ENCODE measurements at regions not wholly inside any gene's neighbourhood (a gene's known extent, or its start where the extent isn't known, plus 50 kb on each side); places are given as distances from the start of the nearest gene placed in this dataset.

DNA sequence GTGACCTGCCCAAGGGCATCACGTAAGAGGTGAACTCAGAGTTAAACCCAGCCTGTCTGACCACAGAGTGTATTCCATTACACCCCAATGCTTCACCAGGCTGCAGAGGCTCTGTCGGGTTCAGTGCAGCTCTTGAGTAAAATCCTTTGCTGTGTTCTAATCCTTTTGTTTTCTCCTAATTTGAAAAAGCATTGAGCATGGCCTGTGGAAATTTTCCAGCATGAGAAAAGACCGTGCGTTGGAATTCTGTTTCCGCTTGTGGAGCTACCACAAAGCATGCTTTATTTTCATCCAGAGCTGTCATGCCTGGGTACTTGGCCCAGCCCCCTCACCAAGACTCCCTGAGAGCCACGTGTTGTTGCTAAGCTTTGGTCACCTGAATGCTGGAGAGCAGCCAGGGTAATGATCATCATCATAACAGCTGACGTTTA lies 317.6 kb downstream of the PRDM2 start:
- H3K27ac Mint-ChIP-seq = no peak overlapping the region
- Histone ChIP-seq H3K4me3 (replicated peaks in 1 of 3; ENCODE audit: low read depth in 2 of 3, low read length in 3 of 3) (no peak overlapping the region), H3K4me2 (replicated peaks; ENCODE audit: extremely low read depth, low read length, poor library complexity, severe bottlenecking) (no peak overlapping the region), H3K36me3 (replicated peaks in 1 of 2; ENCODE audit: control insufficient read depth in 1 of 2, insufficient read depth in 2 of 2, low read length in 2 of 2) (no peaks in the 10 kb centered on the region), H3K79me2 (ENCODE audit: insufficient read depth, low read length) (no peaks in the 10 kb centered on the region), H3K27ac (ENCODE audit: low read depth in 1 of 2, low read length in 2 of 2) (no peak overlapping the region), H3K9me3 (replicated peaks in 1 of 2; ENCODE audit: control insufficient read depth in 1 of 2, insufficient read depth in 1 of 2, low read length in 2 of 2) (no peaks in the 10 kb centered on the region), H3K27me3 (ENCODE audit: control insufficient read depth in 2 of 2, insufficient read depth in 2 of 2, low read length in 2 of 2) (no peaks in the 10 kb centered on the region), H3K4me1 (ENCODE audit: control insufficient read depth in 1 of 2, insufficient read depth in 2 of 2, low read length in 2 of 2) (no peaks in the 10 kb centered on the region), H4K20me1 (ENCODE audit: insufficient read depth, low read length) (no peaks in the 10 kb centered on the region), H2AFZ (ENCODE audit: insufficient read depth, low read depth, low read length, poor library complexity, severe bottlenecking) (no peak overlapping the region), H3K9ac (ENCODE audit: insufficient read depth, low read length, poor library complexity, severe bottlenecking) (no peak overlapping the region)
- H3K4me1 Mint-ChIP-seq = no peaks in the 10 kb centered on the region
- TF ChIP-seq, protein P1, sequence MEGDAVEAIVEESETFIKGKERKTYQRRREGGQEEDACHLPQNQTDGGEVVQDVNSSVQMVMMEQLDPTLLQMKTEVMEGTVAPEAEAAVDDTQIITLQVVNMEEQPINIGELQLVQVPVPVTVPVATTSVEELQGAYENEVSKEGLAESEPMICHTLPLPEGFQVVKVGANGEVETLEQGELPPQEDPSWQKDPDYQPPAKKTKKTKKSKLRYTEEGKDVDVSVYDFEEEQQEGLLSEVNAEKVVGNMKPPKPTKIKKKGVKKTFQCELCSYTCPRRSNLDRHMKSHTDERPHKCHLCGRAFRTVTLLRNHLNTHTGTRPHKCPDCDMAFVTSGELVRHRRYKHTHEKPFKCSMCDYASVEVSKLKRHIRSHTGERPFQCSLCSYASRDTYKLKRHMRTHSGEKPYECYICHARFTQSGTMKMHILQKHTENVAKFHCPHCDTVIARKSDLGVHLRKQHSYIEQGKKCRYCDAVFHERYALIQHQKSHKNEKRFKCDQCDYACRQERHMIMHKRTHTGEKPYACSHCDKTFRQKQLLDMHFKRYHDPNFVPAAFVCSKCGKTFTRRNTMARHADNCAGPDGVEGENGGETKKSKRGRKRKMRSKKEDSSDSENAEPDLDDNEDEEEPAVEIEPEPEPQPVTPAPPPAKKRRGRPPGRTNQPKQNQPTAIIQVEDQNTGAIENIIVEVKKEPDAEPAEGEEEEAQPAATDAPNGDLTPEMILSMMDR (IDR thresholded peaks at IDR 0.05) = no peak
- WGBS (ENCODE audit: insufficient coverage) = 55% methylated on average over 4 of the region's 7 CpGs
- peaks cover 0 to 2% (median 1%) of the 10 kb centered on the region in 3 donors for H3K27me3 Mint-ChIP-seq (ENCODE audit: low read depth in 3 of 3)
- no peaks in the 10 kb centered on the region for H3K36me3 Mint-ChIP-seq
- no peaks in the 10 kb centered on the region for H3K9me3 Mint-ChIP-seq
- no peak overlapping the region for H3K4me3 Mint-ChIP-seq
- intact Hi-C loops (cut with micrococcal nuclease) = no loop called here
- DNase-seq = no peak

DNA sequence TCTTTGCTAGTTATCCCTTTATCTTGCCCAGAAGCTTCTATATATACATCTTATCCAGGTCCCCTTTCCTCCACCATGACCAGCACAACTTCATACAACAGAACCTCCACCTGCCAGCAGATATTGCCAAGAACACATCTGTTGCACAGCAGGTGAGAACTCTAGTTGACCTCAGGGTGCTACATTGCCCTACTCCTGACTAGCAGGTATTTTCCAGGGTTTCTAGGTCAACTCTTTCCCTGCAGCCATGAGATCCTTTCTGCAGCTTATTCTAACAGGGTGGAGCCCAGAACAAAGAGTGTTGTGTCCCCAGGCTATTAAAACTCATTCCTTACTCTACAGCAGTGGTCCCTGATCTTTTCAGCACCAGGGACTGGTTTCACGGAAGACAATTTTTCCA lies 319.5 kb downstream of the PRDM2 start:
- H3K27ac Mint-ChIP-seq = no peak overlapping the region

More for the DNA sequence above, 319.5 kb downstream of the PRDM2 start:
- intact Hi-C loops (cut with micrococcal nuclease) = no loop called here
- DNase-seq = no peak
- H3K4me3 Mint-ChIP-seq = no peak overlapping the region
- Histone ChIP-seq H4K20me1 (ENCODE audit: insufficient read depth, low read length) (no peaks in the 10 kb centered on the region), H2AFZ (ENCODE audit: insufficient read depth, low read depth, low read length, poor library complexity, severe bottlenecking) (no peak overlapping the region), H3K9me3 (replicated peaks in 1 of 2; ENCODE audit: control insufficient read depth in 1 of 2, insufficient read depth in 1 of 2, low read length in 2 of 2) (no peaks in the 10 kb centered on the region), H3K4me3 (replicated peaks in 1 of 3; ENCODE audit: low read depth in 2 of 3, low read length in 3 of 3) (no peak overlapping the region), H3K27ac (ENCODE audit: low read depth in 1 of 2, low read length in 2 of 2) (no peak overlapping the region), H3K27me3 (ENCODE audit: control insufficient read depth in 2 of 2, insufficient read depth in 2 of 2, low read length in 2 of 2) (no peaks in the 10 kb centered on the region), H3K4me2 (replicated peaks; ENCODE audit: extremely low read depth, low read length, poor library complexity, severe bottlenecking) (no peak overlapping the region), H3K36me3 (replicated peaks in 1 of 2; ENCODE audit: control insufficient read depth in 1 of 2, insufficient read depth in 2 of 2, low read length in 2 of 2) (no peaks in the 10 kb centered on the region), H3K9ac (ENCODE audit: insufficient read depth, low read length, poor library complexity, severe bottlenecking) (no peak overlapping the region), H3K4me1 (ENCODE audit: control insufficient read depth in 1 of 2, insufficient read depth in 2 of 2, low read length in 2 of 2) (no peaks in the 10 kb centered on the region), H3K79me2 (ENCODE audit: insufficient read depth, low read length) (no peaks in the 10 kb centered on the region)
- H3K36me3 Mint-ChIP-seq = no peaks in the 10 kb centered on the region
- peaks cover 0 to 1% (median 0%) of the 10 kb centered on the region in 7 donors for H3K9me3 Mint-ChIP-seq
- TF ChIP-seq, protein P1 (IDR thresholded peaks at IDR 0.05) = no peak
- no CpG with 5 or more reads among the region's 1 CpG for WGBS (ENCODE audit: insufficient coverage)
- peaks cover 0 to 2% (median 1%) of the 10 kb centered on the region in 3 donors for H3K27me3 Mint-ChIP-seq (ENCODE audit: low read depth in 3 of 3)
- no peaks in the 10 kb centered on the region for H3K4me1 Mint-ChIP-seq
